Nucleus accumbens (tissue), 56 donors: ENCODE measurements at regions not wholly inside any gene's neighbourhood (a gene's known extent, or its start where the extent isn't known, plus 50 kb on each side); places are given as distances from the start of the nearest gene placed in this dataset.
A peak's percentile ranks its signal among the peaks of the same experiment; 100 is the strongest.
"Not testable (repeated sequence)": the region's sequence is repeated elsewhere in the genome, so short reads cannot be mapped to it uniquely, and the experiment has no call there.

Experiments used
- DNase-seq, 56 donors: peaks; one replicate each; lab custom pipeline; 2025; lab: John Stamatoyannopoulos, UW

DNA sequence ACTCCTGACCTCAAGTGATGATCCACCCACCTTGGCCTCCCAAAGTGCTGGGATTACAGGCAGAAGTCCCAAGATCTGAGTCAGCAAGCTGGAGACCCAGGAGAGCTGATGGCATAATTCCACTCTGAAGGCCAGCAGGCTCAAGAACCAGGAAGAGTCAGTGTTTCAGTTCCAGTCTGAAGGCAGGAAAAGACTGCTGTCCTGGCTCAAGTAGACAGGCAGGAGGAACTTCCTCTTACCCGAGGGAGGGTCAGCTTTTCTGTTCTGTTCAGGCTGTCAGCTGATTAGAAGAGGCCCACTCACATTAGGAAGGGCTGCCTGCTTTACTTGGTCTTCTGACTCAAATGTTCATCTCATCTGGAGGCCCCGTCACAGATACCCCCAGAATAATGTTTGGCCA is 206.0 kb upstream of the MYL2 start:
- peak in 9 of 56 donors; percentile 2 to 28 (median 8) for DNase-seq

DNA sequence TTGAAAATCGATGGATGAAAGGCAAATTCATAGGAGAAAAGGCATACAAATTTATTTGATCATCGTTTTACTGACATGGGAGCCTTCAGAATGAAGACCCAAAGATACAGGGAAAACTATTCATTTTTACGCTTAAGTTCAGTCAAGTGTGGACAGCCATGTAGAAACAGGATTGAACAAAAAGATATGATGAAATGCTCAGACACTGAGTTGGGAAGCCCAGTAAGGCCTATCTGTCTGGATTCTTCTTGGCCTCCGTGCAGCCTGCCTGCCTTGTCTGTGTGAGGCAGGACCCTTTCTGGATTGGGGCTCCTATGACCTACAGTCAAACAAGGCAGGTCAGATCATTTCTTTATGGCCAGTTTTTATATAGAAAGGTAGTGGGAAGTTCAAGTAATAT is 203.8 kb upstream of the MYL2 start:
- no peak for DNase-seq

DNA sequence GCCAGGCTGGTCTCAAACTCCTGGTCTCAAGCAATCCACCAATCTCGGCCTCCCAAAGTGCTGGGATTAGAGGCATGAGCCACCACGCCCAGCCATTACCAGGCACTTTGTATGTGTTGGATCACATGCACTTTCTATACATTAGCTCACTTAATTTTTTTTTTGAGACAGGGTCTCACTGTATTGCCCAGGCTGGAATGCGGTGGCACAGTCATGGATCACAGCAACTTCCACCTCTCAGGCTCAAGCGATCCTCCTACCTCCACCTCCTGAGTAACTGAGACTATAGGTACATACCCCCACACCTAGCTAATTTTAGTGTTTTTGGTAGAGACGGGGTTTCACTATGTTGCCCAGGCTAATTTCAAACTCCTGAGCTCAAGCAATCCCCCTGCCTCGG is 203.0 kb upstream of the MYL2 start:
- no peak for DNase-seq

DNA sequence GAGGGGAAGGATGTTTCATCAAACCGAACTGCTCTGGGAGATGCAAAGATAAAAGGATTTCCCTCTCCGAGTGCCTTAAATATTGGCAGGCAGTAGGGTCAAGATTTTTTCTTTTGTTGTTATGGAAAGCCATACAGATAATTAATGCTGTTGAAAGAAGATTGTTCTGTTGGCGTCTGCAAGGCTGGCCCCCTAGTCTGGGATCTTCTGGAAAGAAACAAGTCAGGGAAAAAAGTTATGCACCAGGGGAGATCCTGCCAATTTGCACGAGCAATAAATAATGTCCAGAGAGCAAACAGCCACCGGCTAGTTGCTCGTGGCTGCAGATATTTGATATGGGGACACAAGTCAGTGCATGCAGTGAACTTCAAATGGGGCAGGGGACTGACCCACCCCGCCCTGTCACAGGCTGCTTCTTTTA is 202.1 kb upstream of the MYL2 start:
- DNase-seq = no peak

DNA sequence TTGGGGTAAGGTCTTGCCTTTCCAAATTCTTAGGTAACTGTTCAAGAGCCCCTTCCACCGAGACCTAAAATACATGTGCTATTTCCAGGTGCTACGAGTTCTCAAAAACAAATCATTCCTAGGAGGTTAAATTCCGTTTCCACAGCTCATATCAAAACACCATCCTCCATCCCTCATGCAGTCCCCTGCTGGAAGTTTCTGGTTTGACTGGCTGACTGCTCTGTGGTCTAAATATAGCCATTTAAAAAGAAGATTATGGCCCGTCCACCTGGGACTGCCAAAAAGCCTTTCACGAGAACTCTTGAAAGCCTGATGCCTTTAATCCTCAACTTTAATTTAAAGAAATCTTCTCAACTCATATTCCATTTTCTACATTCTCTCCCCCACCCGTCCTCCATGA is 201.5 kb upstream of the MYL2 start:
- no peak for DNase-seq

DNA sequence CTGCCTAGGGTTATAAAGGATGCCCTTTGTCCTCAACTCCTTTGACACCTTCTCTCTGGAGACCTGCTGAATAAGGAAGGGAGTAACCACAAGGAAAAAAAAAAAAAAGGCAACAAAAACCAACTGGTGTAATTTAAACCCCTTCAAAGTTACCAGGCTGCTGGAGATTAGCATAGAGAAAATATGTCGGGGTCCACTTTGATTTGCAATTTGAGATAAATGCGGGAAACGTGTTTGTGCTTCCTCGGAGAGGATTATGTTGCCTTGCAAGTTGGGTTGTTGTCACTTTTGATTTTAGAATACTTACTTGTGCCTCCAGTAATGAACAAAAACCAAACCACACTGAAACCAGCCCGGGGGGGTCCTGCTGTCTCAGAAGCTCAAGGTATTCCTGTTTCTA is 200.2 kb upstream of the MYL2 start:
- DNase-seq = no peak

DNA sequence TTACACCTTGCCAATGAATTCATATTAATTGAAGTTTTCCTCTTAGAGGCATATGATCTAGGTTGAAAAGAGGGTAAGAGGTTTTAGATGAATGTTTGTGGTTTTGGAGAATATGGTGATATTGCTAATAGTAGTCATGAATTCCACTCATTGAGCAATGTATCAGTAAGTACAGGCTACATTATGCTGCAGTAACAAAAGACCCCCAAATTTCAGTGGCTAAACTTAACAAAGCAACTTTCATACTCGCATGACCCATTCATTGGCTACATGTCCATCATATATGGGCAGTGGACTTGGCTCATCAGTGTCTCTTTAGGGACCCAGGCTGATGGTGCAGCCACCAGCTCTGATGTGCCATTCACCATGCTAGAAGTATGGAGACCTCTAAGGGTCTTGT is 196.6 kb upstream of the MYL2 start:
- no peak for DNase-seq

DNA sequence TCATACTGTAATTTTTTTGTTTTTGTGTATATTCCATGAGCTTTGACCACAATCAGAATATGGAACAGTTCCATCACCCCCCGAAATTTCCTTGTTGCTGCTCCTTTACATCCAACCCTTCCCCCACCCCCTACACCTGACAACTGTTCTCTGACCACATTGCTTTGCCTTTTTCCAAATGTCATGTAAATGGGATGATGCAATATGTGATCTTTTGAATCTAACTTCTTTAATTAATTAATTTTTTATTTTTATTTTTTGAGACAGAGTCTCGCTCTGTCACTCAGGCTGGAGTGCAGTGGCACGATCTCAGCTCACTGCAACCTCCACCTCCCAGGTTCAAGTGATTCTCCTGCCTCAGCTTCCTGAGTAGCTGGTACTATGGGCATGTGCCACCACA is 192.9 kb upstream of the MYL2 start:
- DNase-seq = not testable (repeated sequence)

DNA sequence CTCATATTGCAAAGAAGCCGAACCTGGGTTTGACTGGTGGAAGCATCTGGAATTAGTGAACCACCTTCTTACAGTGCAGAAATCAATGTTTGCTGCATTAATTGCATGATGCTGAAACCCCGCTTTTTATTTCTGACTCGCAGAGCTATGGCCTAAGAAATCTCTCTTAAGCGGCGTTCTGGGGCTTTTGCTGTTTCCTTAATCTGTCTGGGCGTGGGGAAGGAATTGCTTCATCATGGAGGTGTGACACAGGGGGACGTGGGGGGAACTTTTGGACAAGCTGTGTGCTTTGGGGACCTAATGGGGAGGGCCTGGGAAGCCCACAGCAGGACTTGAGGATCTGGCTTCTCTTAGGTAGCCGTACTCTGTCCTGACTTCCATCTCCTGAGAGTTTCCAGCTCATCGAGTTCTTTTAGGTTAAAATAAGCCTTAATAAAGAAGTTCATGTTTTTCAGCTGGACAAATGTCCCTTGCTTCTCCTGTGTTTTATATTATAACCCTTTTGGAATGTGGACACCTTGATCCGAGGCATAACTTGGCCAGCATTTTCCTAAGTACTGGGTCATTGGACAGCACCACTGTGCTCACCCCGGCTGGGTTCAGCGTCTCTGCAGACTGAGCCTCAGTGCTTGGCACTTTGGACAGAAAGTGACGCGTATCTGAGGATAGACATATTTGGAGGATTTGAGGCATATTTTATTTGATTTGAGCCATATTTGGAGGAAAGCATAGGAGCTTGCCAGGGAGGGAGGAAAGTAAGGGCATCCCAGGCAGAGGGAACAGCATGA is 192.1 kb upstream of the MYL2 start:
- DNase-seq = no peak

DNA sequence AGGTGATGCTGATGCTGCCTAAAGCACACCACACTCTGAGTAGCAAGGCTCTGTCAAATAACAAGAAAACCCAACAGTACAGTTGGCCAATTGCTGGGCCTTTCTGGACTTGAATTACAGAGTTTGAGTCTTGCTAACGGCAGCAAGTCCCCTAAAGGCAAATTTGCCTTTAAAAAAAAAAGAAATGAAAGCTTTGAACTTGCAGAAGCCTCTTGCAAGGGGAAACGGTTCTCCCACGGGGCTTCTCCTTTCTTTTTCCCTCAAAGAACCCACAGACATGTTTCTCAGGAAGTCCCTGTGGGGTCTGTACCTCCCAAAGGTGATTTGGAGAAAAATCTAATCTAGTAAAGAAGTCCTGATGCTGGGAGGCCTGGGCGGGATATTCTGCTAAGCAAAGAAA is 191.3 kb upstream of the MYL2 start:
- DNase-seq = no peak

DNA sequence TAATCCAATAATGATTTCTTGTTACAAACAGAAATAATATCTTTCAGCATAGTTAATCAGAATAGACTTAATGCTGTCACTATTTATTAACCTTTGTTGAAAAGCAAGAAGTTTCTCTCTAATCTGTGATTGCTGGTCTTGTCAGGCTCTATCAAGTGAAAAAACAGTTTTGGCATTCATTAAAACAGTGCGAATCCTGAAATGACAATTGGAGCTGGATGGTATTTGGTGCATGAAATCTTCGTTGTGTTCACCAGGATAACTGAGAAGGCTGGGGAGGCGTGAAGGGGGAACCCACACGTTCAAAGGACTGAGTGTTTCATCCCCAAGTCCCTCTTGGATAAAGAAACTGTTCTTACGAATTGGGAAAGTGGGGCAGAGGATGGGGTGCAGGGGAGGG is 190.2 kb upstream of the MYL2 start:
- DNase-seq = no peak

DNA sequence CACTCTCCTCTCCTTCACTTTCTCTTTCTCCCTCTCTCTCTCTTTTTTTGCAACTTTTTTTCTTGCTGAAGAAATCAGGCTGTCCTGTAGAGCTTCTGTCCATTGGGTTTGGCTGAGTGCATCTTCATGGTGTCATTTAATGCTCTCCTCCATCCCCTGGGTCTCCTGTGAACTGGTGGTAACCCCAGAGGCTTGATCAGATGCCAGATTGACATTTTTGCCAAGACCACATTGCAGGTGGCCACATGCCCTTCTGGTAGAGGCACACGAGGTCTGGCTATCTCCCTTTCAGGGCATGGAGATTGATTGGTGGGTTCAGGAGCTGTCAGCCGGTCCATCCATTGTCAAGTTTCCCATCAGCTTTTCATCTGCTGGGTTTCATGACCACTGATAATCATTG is 188.3 kb upstream of the MYL2 start:
- no peak for DNase-seq

DNA sequence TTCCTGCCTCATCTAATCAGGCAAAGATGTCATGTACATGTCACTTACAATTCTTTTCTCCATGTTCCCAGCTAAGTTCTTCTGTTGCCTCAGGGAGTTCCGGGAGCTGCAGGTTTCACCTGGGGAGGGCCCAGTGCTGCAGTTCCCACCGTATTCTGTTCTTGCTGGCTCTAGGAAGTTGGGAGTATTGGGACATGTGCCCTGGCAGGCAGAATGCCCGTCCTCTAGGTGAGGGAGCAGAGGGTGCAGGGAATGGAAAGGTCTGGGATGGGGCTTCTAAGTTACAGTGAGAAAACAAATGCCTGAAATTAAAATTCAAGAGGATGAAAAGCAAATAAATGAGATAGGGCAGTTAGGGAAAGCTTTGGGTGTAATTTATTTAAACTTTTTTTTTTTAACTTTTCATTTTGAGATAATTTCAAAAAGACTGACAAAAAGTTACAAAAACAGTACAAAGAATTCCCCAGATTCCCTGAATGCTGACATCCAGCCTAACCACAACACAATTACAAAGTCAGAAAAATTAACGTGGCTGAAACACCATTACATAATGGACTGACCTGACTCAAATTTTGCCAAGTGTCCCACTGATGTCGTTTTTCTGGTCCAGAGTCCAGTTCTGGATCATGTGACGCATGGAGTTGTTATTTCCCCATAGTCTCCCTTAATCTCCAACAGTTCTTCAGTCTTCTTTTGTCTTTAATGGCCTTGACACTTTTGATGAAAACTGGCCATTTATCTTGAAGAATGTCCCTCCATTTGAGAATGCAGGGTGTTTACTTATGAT is 187.2 kb upstream of the MYL2 start:
- no peak for DNase-seq

DNA sequence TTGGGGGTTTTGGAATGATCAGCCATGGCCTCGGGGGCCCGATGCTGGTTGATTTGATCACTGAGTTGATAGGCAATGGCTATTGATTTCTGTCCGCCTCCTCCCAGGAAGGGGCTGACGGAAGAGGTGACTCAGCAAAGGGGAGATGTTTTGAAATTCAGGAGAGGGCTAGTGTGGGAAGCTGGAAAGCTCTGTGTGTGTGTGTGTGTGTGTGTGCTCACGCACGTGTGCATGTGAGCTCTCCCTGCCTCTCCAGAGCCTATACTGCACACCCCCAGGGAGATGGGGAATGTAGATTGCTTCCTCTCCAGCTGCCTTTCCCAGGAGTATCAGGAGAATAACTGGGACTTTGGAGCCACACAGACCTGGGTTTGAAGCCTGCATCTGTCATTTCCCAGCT is 184.9 kb upstream of the MYL2 start:
- DNase-seq = no peak

DNA sequence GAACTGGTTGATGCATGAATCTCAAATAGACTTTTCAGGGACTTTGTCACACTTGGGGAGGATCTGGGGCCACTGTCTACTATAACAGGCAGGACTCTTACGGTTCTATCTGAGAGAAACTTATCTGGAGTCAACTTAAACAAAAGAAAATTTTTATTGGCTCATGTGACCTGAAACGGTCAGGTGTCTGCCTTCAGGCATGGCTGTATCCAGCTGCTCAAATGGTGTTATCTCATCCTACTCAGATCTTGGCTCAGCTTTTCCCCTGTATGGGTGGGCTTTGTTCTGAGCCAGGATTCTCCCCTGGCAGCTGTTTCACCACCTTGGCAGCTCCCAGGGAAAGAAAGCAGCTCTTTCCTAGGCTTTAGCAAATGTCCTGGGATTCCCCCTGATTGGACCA is 183.2 kb upstream of the MYL2 start:
- DNase-seq = no peak

DNA sequence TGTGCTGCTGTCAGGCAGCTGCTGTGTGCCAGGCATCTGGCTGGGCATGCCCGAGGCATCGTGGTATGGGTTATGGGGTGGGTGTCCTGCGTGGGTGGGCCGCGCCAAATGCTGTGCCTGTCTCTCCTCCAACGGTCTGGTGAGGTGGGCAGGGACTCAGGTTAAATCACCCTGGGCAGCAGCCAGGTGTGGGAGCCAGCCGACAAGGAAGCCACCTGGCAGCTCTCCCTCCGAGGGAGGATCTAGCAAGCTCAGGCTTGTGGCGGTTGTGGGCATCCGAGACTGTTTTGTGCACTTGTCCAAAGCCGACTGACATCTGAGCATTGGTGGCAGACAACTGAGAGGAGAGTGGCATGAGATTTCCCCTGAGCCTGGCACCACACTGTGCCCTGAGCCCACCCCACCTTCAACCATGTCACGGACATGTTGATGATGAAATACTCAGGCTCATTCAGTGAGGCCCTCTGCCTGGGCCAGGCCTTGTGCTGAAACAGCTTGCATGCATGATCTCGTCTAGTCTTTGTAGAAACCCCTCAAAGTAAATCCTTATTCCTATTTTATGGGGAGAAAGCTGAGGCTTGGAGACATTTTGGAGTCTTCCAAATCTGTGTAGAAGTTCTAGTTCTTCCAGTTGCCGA is 181.8 kb upstream of the MYL2 start:
- no peak for DNase-seq

DNA sequence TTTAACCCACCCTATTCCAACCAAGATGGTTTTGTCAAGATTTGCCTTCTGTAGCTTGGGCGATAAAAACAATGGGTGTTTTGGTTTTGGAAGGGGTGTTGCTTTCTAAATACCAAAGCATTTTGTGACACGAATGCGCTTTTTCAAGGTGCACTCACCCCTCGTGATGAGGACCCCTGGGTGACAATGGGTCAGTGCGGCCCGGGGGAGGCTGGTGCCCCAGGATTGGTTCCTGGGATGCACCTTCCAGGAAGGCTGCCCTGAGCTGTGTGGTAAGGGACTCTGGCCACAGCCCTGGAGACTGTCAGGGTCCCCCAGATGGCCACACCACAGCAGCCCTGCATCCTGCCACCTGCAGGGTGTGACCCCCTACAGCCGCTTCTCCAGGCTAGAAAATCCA is 180.6 kb upstream of the MYL2 start:
- DNase-seq = no peak

DNA sequence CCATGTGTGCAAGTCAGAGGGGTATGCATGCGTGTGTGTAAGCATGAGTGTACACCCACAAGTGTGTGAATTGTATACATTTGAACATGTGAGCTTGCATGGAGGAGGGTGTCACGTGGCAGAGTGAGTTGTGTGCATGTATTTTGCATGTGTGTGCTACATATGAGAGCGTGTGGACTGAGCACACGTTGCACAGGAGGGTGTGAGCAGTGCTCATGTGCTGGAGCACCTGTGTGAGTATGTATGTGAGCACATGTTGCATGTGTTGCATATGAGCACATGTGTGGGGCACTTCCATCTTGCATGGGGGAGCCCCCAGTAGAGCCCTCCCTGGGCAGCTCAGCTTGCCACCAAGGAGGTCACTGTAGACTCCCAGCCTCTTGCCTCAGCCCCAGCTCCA is 180.2 kb upstream of the MYL2 start:
- no peak for DNase-seq

DNA sequence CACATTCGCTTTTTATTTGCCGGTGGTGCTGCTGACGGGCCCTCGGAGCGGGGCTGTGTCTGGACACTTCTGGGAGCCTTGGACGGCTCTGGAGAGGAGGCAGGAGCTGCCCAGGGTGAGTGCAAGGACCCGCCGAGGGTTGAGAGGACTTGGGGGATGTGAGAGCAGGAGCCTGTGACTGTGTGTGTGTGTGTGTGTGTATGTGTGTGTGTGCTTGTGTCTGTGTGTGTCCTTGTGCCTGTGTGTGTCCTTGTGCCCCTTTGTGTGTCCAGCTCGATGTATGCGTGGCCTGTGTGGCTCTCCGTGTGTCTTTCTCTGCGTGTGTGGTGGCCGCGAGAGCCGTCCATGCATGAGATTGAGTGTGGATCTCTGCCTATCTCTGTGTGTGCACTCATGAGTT is 179.6 kb upstream of the MYL2 start:
- no peak for DNase-seq

DNA sequence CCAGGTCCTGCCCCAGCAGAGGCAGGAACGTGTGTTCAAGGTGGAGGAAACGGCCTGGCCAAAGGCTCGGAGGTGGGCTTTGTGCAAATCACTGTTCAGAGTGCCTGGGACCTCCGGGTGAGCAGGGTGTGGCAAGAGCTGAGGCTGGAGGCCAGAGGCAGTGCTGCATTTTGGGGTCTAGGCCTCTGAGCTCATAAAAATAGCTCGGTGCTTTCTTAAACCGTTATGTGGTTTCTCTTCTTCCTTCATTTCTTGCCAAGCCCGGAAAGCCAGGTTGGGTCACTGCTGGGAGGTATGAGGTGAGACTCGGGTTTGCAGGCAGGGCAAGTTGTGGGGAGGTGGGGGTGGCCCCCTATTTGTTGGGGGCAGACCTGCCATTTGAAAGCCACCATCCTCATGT is 178.8 kb upstream of the MYL2 start:
- no peak for DNase-seq

DNA sequence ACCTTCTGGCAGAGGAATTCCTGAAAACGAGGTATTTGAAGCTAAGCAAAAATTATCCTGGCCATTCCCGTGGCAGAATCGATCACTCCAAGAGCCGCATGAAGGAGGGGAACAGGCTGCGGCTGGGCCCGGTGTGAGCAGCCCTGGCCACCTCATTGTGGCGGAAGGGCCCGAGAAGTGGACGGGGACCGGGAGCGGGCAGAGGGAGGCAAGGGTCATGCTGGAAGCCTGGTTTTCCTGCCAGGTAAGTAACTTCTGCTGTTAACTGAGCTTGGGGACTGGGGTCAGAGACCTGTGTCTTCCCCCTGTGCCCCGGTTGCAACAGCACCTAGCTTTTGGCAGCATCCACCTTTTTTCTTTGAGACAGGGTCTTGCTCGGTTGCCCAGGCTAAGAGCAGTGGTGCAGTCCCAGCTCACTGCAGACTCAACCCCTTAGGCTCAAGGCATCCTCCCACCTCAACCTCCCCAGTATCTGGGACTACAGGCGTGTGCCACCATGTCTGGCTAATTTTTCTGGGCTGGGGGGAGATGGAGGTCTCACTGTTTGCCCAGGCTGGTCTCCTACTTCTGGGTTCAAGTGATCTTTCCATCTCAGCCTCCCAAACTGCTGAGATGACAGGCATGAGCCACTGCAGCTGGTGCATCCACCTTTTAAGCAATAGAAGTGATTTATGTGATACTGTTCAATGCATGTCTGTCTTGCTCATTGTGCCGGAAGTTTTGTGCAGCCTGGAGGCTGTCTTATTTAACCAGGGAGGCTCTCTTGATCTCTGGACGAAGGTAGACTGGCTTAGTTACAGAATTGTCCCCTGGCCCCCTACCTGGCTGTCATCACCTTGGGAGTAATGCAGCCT is 174.0 kb upstream of the MYL2 start:
- no peak for DNase-seq
